ENCODE measurements at regions not wholly inside any gene's neighbourhood (a gene's known extent, or its start where the extent isn't known, plus 50 kb on each side); places are given as distances from the start of the nearest gene placed in this dataset.

GRCh38 chr16:64138621-64139020, 983.2 kb downstream of the CDH11 start:
- TF ChIP-seq RAD21 (conservative IDR thresholded peaks at IDR 0.05) = no peak
- no peak for TF ChIP-seq EZH2 (IDR thresholded peaks at IDR 0.05; ENCODE audit: borderline replicate concordance, insufficient read depth, low read length, poor library complexity, severe bottlenecking)
- TF ChIP-seq SMC3 (conservative IDR thresholded peaks at IDR 0.05; ENCODE audit: poor library complexity) = no peak
- TF ChIP-seq TAF1 (IDR thresholded peaks at IDR 0.05; ENCODE audit: low read depth) = no peak
- TF ChIP-seq MXI1 (conservative IDR thresholded peaks at IDR 0.05; ENCODE audit: poor library complexity, severe bottlenecking) = no peak
- TF ChIP-seq, protein P1, sequence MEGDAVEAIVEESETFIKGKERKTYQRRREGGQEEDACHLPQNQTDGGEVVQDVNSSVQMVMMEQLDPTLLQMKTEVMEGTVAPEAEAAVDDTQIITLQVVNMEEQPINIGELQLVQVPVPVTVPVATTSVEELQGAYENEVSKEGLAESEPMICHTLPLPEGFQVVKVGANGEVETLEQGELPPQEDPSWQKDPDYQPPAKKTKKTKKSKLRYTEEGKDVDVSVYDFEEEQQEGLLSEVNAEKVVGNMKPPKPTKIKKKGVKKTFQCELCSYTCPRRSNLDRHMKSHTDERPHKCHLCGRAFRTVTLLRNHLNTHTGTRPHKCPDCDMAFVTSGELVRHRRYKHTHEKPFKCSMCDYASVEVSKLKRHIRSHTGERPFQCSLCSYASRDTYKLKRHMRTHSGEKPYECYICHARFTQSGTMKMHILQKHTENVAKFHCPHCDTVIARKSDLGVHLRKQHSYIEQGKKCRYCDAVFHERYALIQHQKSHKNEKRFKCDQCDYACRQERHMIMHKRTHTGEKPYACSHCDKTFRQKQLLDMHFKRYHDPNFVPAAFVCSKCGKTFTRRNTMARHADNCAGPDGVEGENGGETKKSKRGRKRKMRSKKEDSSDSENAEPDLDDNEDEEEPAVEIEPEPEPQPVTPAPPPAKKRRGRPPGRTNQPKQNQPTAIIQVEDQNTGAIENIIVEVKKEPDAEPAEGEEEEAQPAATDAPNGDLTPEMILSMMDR (IDR thresholded peaks at IDR 0.05; ENCODE audit: poor library complexity, severe bottlenecking) = no peak
- TF ChIP-seq POLR2AphosphoS5 (IDR thresholded peaks at IDR 0.05) = no peak
- TF ChIP-seq EP300 (conservative IDR thresholded peaks at IDR 0.05; ENCODE audit: poor library complexity, severe bottlenecking) = no peak
- Histone ChIP-seq H3K4me3 (ENCODE audit: low read length) (no peak overlapping the region), H3K27me3 (ENCODE audit: insufficient read depth, low read depth, low read length) (no peaks in the 10 kb centered on the region), H3K4me2 (ENCODE audit: low read length) (no peak overlapping the region), H2AFZ (ENCODE audit: low read depth, low read length) (no peak overlapping the region), H3F3A (ENCODE audit: insufficient read depth, low read length, poor library complexity, severe bottlenecking) (no peaks in the 10 kb centered on the region), H3K9me3 (ENCODE audit: low read length) (no peaks in the 10 kb centered on the region), H3K9me2 (ENCODE audit: insufficient read depth, low read length) (no peaks in the 10 kb centered on the region), H3K27ac (ENCODE audit: low read length) (no peak overlapping the region), H3K79me2 (replicated peaks; ENCODE audit: insufficient read depth, low read length) (no peaks in the 10 kb centered on the region), H4K20me1 (ENCODE audit: insufficient read depth) (no peaks in the 10 kb centered on the region), H3K36me3 (ENCODE audit: insufficient read depth, low read length) (no peaks in the 10 kb centered on the region), H3K9ac (ENCODE audit: low read length) (no peak overlapping the region)

DNA sequence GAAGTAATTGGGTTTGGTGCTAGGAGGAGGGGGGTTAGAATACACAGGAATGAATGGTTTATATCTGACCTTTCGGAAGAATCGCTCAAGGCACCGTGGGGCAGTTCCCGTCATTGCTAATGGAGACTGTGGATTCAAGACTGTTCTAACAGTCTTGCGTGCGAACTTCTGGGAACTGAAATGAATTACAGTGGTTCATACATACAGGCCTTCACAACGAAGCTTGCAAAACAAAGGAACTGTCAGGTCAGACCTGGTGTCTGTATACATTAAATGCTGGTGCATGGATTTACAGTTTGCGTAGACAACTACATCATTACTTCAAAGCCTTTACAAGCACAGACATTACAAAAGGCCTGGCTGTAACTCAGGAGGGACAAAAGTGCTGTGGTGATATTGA, 983.9 kb downstream of the CDH11 start:
- Histone ChIP-seq H3K27me3 (ENCODE audit: insufficient read depth, low read depth, low read length) (no peaks in the 10 kb centered on the region), H3K9me3 (ENCODE audit: low read length) (no peaks in the 10 kb centered on the region), H3F3A (ENCODE audit: insufficient read depth, low read length, poor library complexity, severe bottlenecking) (no peaks in the 10 kb centered on the region), H3K4me3 (ENCODE audit: low read length) (no peak overlapping the region), H2AFZ (ENCODE audit: low read depth, low read length) (no peak overlapping the region), H3K9me2 (ENCODE audit: insufficient read depth, low read length) (no peaks in the 10 kb centered on the region), H3K4me2 (ENCODE audit: low read length) (no peak overlapping the region), H3K36me3 (ENCODE audit: insufficient read depth, low read length) (no peaks in the 10 kb centered on the region), H3K9ac (ENCODE audit: low read length) (no peak overlapping the region), H3K79me2 (replicated peaks; ENCODE audit: insufficient read depth, low read length) (no peaks in the 10 kb centered on the region), H4K20me1 (ENCODE audit: insufficient read depth) (no peaks in the 10 kb centered on the region), H3K27ac (ENCODE audit: low read length) (no peak overlapping the region)
- TF ChIP-seq POLR2AphosphoS5 (IDR thresholded peaks at IDR 0.05) = no peak
- TF ChIP-seq, protein P1 (IDR thresholded peaks at IDR 0.05; ENCODE audit: poor library complexity, severe bottlenecking) = no peak
- no peak for TF ChIP-seq REST (IDR thresholded peaks at IDR 0.05; ENCODE audit: borderline replicate concordance)
- no peak for TF ChIP-seq EP300 (conservative IDR thresholded peaks at IDR 0.05; ENCODE audit: poor library complexity, severe bottlenecking)
- no peak for TF ChIP-seq SMC3 (conservative IDR thresholded peaks at IDR 0.05; ENCODE audit: poor library complexity)
- TF ChIP-seq TAF1 (IDR thresholded peaks at IDR 0.05; ENCODE audit: low read depth) = no peak
- no peak for TF ChIP-seq RAD21 (conservative IDR thresholded peaks at IDR 0.05)
- TF ChIP-seq MXI1 (conservative IDR thresholded peaks at IDR 0.05; ENCODE audit: poor library complexity, severe bottlenecking) = no peak
- no peak for TF ChIP-seq EZH2 (IDR thresholded peaks at IDR 0.05; ENCODE audit: borderline replicate concordance, insufficient read depth, low read length, poor library complexity, severe bottlenecking)
